HL-60 (cell line): ENCODE measurements at regions not wholly inside any gene's neighbourhood (a gene's known extent, or its start where the extent isn't known, plus 50 kb on each side); places are given as distances from the start of the nearest gene placed in this dataset.

ENCODE experiments used
- CTCF ChIP-seq: IDR thresholded peaks from one replicate; pipeline ENCODE4 v1.5.1; 2011; ENCODE audit warnings: low read length, control low read depth, inconsistent platforms; ENCODE audit not compliant: insufficient read depth
- POLR2AphosphoS5 ChIP-seq: IDR thresholded peaks from 2 replicates; pipeline ENCODE4 v1.6.1; 2012; ENCODE audit warnings: low read depth

GRCh38 chr17:79510071-79510470 is 100.8 kb downstream of the RBFOX3 start:
- TF ChIP-seq CTCF (no peak), POLR2AphosphoS5 (no peak)
